ENCODE measurements at regions not wholly inside any gene's neighbourhood (a gene's known extent, or its start where the extent isn't known, plus 50 kb on each side); places are given as distances from the start of the nearest gene placed in this dataset.

DNA sequence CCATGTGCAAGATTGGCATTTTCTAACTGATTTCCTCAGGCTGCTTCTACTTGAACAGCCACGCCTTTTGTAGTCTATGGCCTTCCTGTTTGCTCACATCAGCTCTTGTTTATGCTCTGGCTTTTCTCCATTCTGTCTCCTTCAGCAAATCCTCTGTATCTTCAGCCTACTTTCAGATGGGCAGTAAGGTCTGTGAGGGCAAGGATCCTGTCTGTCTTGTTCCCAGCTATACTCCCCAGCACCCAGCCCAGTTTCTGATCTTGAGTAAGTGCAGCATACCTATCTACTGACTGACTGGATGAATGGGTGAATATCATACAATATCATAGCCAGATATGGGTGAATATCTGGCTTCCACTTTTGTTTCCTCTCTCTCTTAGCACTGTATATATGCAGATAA is 438.1 kb downstream of the LMO4 start:
- Histone ChIP-seq H3K4me1 (ENCODE audit: insufficient read depth, low read length) (no peaks in the 10 kb centered on the region), H3K4me2 (ENCODE audit: low read length) (no peak overlapping the region), H2AFZ (ENCODE audit: low read depth, low read length) (no peak overlapping the region), H3K79me2 (ENCODE audit: insufficient read depth, low read length) (no peaks in the 10 kb centered on the region), H3K4me3 (ENCODE audit: insufficient read depth, low read depth, low read length) (no peak overlapping the region), H3K9ac (ENCODE audit: low read length) (no peak overlapping the region), H4K20me1 (ENCODE audit: insufficient read depth, low read length) (no peaks in the 10 kb centered on the region), H3K36me3 (ENCODE audit: insufficient read depth, low read length) (no peaks in the 10 kb centered on the region), H3K9me3 (ENCODE audit: insufficient read depth, low read depth, low read length) (no peaks in the 10 kb centered on the region), H3K27me3 (ENCODE audit: insufficient read depth, low read length) (no peaks in the 10 kb centered on the region), H3K27ac (ENCODE audit: low read depth, low read length) (no peak overlapping the region)
- Mint-ChIP-seq H3K4me3 (ENCODE audit: unreplicated experiment) (no peak overlapping the region), H3K36me3 (ENCODE audit: low read depth, unreplicated experiment) (no peaks in the 10 kb centered on the region), H3K9me3 (ENCODE audit: unreplicated experiment) (no peaks in the 10 kb centered on the region), H3K4me1 (ENCODE audit: low read depth, unreplicated experiment) (no peaks in the 10 kb centered on the region), H3K27ac (ENCODE audit: unreplicated experiment) (no peak overlapping the region), H3K27me3 (ENCODE audit: low read depth, unreplicated experiment) (no peaks in the 10 kb centered on the region)
- DNase-seq (ENCODE audit: low read depth) (no peak), FAIRE-seq (no peak)
- TF ChIP-seq EZH2 (IDR thresholded peaks at IDR 0.05; ENCODE audit: insufficient read depth, low read length), result no peak
- TF ChIP-seq, protein P1, sequence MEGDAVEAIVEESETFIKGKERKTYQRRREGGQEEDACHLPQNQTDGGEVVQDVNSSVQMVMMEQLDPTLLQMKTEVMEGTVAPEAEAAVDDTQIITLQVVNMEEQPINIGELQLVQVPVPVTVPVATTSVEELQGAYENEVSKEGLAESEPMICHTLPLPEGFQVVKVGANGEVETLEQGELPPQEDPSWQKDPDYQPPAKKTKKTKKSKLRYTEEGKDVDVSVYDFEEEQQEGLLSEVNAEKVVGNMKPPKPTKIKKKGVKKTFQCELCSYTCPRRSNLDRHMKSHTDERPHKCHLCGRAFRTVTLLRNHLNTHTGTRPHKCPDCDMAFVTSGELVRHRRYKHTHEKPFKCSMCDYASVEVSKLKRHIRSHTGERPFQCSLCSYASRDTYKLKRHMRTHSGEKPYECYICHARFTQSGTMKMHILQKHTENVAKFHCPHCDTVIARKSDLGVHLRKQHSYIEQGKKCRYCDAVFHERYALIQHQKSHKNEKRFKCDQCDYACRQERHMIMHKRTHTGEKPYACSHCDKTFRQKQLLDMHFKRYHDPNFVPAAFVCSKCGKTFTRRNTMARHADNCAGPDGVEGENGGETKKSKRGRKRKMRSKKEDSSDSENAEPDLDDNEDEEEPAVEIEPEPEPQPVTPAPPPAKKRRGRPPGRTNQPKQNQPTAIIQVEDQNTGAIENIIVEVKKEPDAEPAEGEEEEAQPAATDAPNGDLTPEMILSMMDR (IDR thresholded peaks at IDR 0.05; ENCODE audit: insufficient read depth, low read depth, low read length), result no peak

DNA sequence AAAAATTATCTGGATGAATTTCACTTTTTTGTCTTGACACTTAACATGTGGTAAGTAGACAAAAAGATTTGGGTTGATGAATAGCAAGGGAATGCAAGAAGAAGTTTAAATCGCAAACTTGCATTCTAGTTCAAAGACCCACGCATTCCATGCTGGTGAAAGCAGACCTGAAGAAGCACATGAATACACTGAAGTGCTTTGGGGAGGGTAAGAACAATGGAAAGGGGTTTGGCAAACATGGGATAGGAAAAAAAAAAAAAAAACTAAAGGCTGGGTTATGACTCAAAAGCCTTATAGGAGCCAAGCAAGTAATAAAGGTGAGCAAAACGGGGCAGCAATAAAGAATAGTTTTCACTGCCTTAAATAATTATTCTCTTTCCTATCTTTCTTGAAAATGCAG is 450.2 kb downstream of the LMO4 start:
- Histone ChIP-seq H3K9ac (ENCODE audit: low read length) (no peak overlapping the region), H2AFZ (ENCODE audit: low read depth, low read length) (peak overlapping the region; percentile 2), H3K4me2 (ENCODE audit: low read length) (peak overlapping the region; percentile 20), H3K27ac (ENCODE audit: low read depth, low read length) (peak overlapping the region; percentile 7), H3K9me3 (ENCODE audit: insufficient read depth, low read depth, low read length) (no peaks in the 10 kb centered on the region), H3K79me2 (ENCODE audit: insufficient read depth, low read length) (no peaks in the 10 kb centered on the region), H4K20me1 (ENCODE audit: insufficient read depth, low read length) (no peaks in the 10 kb centered on the region), H3K27me3 (ENCODE audit: insufficient read depth, low read length) (no peaks in the 10 kb centered on the region), H3K4me1 (ENCODE audit: insufficient read depth, low read length) (no peaks in the 10 kb centered on the region), H3K36me3 (ENCODE audit: insufficient read depth, low read length) (no peaks in the 10 kb centered on the region), H3K4me3 (ENCODE audit: insufficient read depth, low read depth, low read length) (no peak overlapping the region)
- H3K4me3 Mint-ChIP-seq (ENCODE audit: unreplicated experiment), result no peak overlapping the region
- H3K27me3 Mint-ChIP-seq (ENCODE audit: low read depth, unreplicated experiment), result peaks cover 1% of the 10 kb centered on the region
- FAIRE-seq, result no peak
- no peak overlapping the region for H3K27ac Mint-ChIP-seq (ENCODE audit: unreplicated experiment)
- no peaks in the 10 kb centered on the region for H3K9me3 Mint-ChIP-seq (ENCODE audit: unreplicated experiment)
- peak; percentile 94 for DNase-seq (ENCODE audit: low read depth)
- peaks cover 2% of the 10 kb centered on the region for H3K4me1 Mint-ChIP-seq (ENCODE audit: low read depth, unreplicated experiment)
- TF ChIP-seq, protein P1 (IDR thresholded peaks at IDR 0.05; ENCODE audit: insufficient read depth, low read depth, low read length), result no peak
- no peak for TF ChIP-seq EZH2 (IDR thresholded peaks at IDR 0.05; ENCODE audit: insufficient read depth, low read length)
- H3K36me3 Mint-ChIP-seq (ENCODE audit: low read depth, unreplicated experiment), result no peaks in the 10 kb centered on the region

DNA sequence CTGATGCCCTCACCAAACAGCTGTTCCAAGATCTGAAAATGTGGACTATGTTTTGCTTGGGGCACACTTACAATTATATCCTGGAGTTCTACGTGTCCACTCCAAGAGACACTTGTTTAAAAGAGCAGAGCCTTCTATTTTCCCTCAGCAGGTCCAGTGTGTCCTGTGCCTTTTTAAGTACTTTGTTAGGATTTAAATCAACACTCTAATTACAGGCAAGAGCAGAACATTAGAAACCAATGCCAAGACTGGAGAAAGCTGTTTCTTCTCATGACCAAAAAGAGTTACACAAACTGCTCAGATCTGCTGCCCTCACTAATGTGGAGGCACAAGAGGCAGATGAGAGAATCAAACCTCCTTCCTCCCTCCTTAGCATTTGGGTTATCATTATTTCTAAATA is 452.9 kb downstream of the LMO4 start:
- H3K4me1 ChIP-seq (ENCODE audit: insufficient read depth, low read length), result no peaks in the 10 kb centered on the region
- no peak overlapping the region for H3K27ac ChIP-seq (ENCODE audit: low read depth, low read length)
- H3K4me2 ChIP-seq (ENCODE audit: low read length), result no peak overlapping the region
- TF ChIP-seq, protein P1 (IDR thresholded peaks at IDR 0.05; ENCODE audit: insufficient read depth, low read depth, low read length), result no peak
- no peak for TF ChIP-seq EZH2 (IDR thresholded peaks at IDR 0.05; ENCODE audit: insufficient read depth, low read length)
- Mint-ChIP-seq H3K27me3 (ENCODE audit: low read depth, unreplicated experiment) (peaks cover 1% of the 10 kb centered on the region), H3K4me1 (ENCODE audit: low read depth, unreplicated experiment) (peaks cover 2% of the 10 kb centered on the region), H3K27ac (ENCODE audit: unreplicated experiment) (no peak overlapping the region), H3K4me3 (ENCODE audit: unreplicated experiment) (no peak overlapping the region), H3K9me3 (ENCODE audit: unreplicated experiment) (no peaks in the 10 kb centered on the region), H3K36me3 (ENCODE audit: low read depth, unreplicated experiment) (no peaks in the 10 kb centered on the region)
- no peak overlapping the region for H2AFZ ChIP-seq (ENCODE audit: low read depth, low read length)
- H3K9ac ChIP-seq (ENCODE audit: low read length), result no peak overlapping the region
- no peaks in the 10 kb centered on the region for H4K20me1 ChIP-seq (ENCODE audit: insufficient read depth, low read length)
- no peak overlapping the region for H3K4me3 ChIP-seq (ENCODE audit: insufficient read depth, low read depth, low read length)
- FAIRE-seq (no peak), DNase-seq (ENCODE audit: low read depth) (no peak)
- no peaks in the 10 kb centered on the region for H3K36me3 ChIP-seq (ENCODE audit: insufficient read depth, low read length)
- H3K27me3 ChIP-seq (ENCODE audit: insufficient read depth, low read length), result no peaks in the 10 kb centered on the region
- no peaks in the 10 kb centered on the region for H3K9me3 ChIP-seq (ENCODE audit: insufficient read depth, low read depth, low read length)
- no peaks in the 10 kb centered on the region for H3K79me2 ChIP-seq (ENCODE audit: insufficient read depth, low read length)
